ENCODE measurements at regions not wholly inside any gene's neighbourhood (a gene's known extent, or its start where the extent isn't known, plus 50 kb on each side); places are given as distances from the start of the nearest gene placed in this dataset.

DNA sequence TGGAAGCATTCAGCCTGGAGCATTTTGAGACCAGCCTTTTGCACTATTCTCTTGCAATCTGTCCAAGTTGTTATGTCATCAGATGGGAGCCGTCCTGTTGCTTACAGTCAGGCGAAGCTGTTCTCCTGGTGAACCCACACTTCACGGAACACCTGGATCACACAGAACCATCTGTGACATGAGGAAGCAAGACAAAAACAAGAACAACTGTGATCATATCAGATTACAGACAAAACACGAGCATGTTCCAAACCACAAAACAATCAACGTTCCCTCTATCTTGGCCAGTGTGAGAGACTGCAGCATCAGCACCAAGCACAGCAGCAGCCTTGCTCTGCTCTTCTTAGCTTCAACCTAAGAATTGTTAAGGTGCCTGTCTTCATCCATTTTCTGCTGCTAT is 180.5 kb upstream of the SFSWAP start:
- 24% methylated on average over 5 of the region's 5 CpGs for WGBS
- no peaks in the 10 kb centered on the region for H3K9me3 ChIP-seq
- H3K36me3 ChIP-seq, result no peaks in the 10 kb centered on the region
- H3K27ac ChIP-seq, result no peak overlapping the region
- no peak for DNase-seq (ENCODE audit: low spot score in 2 of 2)
- no peak overlapping the region for H3K4me3 ChIP-seq
- H3K4me1 ChIP-seq, result no peaks in the 10 kb centered on the region
- TF ChIP-seq POLR2AphosphoS5 (IDR thresholded peaks at IDR 0.05), result no peak
- TF ChIP-seq, protein P1, sequence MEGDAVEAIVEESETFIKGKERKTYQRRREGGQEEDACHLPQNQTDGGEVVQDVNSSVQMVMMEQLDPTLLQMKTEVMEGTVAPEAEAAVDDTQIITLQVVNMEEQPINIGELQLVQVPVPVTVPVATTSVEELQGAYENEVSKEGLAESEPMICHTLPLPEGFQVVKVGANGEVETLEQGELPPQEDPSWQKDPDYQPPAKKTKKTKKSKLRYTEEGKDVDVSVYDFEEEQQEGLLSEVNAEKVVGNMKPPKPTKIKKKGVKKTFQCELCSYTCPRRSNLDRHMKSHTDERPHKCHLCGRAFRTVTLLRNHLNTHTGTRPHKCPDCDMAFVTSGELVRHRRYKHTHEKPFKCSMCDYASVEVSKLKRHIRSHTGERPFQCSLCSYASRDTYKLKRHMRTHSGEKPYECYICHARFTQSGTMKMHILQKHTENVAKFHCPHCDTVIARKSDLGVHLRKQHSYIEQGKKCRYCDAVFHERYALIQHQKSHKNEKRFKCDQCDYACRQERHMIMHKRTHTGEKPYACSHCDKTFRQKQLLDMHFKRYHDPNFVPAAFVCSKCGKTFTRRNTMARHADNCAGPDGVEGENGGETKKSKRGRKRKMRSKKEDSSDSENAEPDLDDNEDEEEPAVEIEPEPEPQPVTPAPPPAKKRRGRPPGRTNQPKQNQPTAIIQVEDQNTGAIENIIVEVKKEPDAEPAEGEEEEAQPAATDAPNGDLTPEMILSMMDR (IDR thresholded peaks at IDR 0.05), result no peak
- TF ChIP-seq POLR2A (IDR thresholded peaks at IDR 0.05), result no peak
- no peak for TF ChIP-seq EP300 (IDR thresholded peaks at IDR 0.05)
- peaks cover 35% of the 10 kb centered on the region for H3K27me3 ChIP-seq

GRCh38 chr12:131533139-131533538 is 177.8 kb upstream of the SFSWAP start:
- DNase-seq (ENCODE audit: low spot score in 2 of 2), result no peak
- peaks cover 18% of the 10 kb centered on the region for H3K27me3 ChIP-seq
- H3K36me3 ChIP-seq, result no peaks in the 10 kb centered on the region
- H3K4me1 ChIP-seq, result no peaks in the 10 kb centered on the region
- TF ChIP-seq EP300 (IDR thresholded peaks at IDR 0.05) (no peak), POLR2AphosphoS5 (IDR thresholded peaks at IDR 0.05) (no peak), POLR2A (IDR thresholded peaks at IDR 0.05) (no peak)
- TF ChIP-seq, protein P1 (IDR thresholded peaks at IDR 0.05), result no peak
- 85% methylated on average over 12 of the region's 12 CpGs for WGBS
- no peak overlapping the region for H3K4me3 ChIP-seq
- no peaks in the 10 kb centered on the region for H3K9me3 ChIP-seq
- H3K27ac ChIP-seq, result no peak overlapping the region

GRCh38 chr12:131535779-131536178 is 175.1 kb upstream of the SFSWAP start:
- TF ChIP-seq POLR2A (IDR thresholded peaks at IDR 0.05), result no peak
- TF ChIP-seq, protein P1 (IDR thresholded peaks at IDR 0.05), result no peak
- TF ChIP-seq POLR2AphosphoS5 (IDR thresholded peaks at IDR 0.05), result no peak
- TF ChIP-seq EP300 (IDR thresholded peaks at IDR 0.05), result no peak
- Histone ChIP-seq H3K36me3 (no peaks in the 10 kb centered on the region), H3K9me3 (no peaks in the 10 kb centered on the region), H3K4me1 (no peaks in the 10 kb centered on the region), H3K27ac (no peak overlapping the region), H3K27me3 (peaks cover 18% of the 10 kb centered on the region), H3K4me3 (no peak overlapping the region)
- WGBS, result 88% methylated on average over 5 of the region's 5 CpGs
- DNase-seq (ENCODE audit: low spot score in 2 of 2), result no peak

DNA sequence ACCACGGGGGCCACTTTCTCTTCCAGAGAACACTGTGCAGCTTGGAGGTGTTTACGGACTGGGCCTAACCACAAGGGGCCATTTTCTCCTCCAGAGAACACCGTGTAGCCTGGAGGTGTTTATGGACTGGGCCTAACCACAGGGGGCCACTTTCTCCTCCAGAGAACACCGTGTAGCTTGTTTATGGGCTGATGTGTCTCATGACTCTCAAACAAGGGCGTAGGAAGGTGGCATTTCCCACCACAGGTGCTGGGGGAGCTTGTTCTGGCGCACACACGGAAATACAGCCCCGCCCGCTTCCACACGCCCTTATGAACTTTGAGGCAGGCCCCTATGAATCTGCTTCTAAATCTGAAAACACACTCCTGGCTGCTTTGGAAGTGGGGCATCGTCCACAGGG is 174.6 kb upstream of the SFSWAP start:
- TF ChIP-seq, protein P1 (IDR thresholded peaks at IDR 0.05), result no peak
- TF ChIP-seq POLR2AphosphoS5 (IDR thresholded peaks at IDR 0.05) (no peak), POLR2A (IDR thresholded peaks at IDR 0.05) (no peak), EP300 (IDR thresholded peaks at IDR 0.05) (no peak)
- H3K27me3 ChIP-seq, result peaks cover 18% of the 10 kb centered on the region
- WGBS, result 64% methylated on average over 11 of the region's 11 CpGs

GRCh38 chr12:131536766-131537165 is 174.1 kb upstream of the SFSWAP start:
- Histone ChIP-seq H3K9me3 (no peaks in the 10 kb centered on the region), H3K4me1 (no peaks in the 10 kb centered on the region), H3K27me3 (peaks cover 16% of the 10 kb centered on the region), H3K36me3 (no peaks in the 10 kb centered on the region), H3K27ac (no peak overlapping the region), H3K4me3 (no peak overlapping the region)
- TF ChIP-seq POLR2A (IDR thresholded peaks at IDR 0.05) (no peak), EP300 (IDR thresholded peaks at IDR 0.05) (no peak), POLR2AphosphoS5 (IDR thresholded peaks at IDR 0.05) (no peak)
- no peak for DNase-seq (ENCODE audit: low spot score in 2 of 2)
- WGBS, result 89% methylated on average over 12 of the region's 13 CpGs

More for the DNA sequence above, 174.6 kb upstream of the SFSWAP start:
- H3K27ac ChIP-seq, result no peak overlapping the region
- no peak for DNase-seq (ENCODE audit: low spot score in 2 of 2)
- H3K9me3 ChIP-seq, result no peaks in the 10 kb centered on the region
- no peaks in the 10 kb centered on the region for H3K36me3 ChIP-seq
- H3K4me1 ChIP-seq, result no peaks in the 10 kb centered on the region
- no peak overlapping the region for H3K4me3 ChIP-seq

All from suprapubic skin (tissue), 4 donors.